GM23248 (cell line): ENCODE measurements at regions not wholly inside any gene's neighbourhood (a gene's known extent, or its start where the extent isn't known, plus 50 kb on each side); places are given as distances from the start of the nearest gene placed in this dataset.

Source experiments
- EZH2 ChIP-seq: fragments of 200-600 bp; sonication (generic); IDR thresholded peaks from 2 replicates; pipeline ENCODE4 v1.6.1; 2018; ENCODE audit warnings: antibody characterized with exemption, mild to moderate bottlenecking; ENCODE audit not compliant: insufficient read depth, poor library complexity, severe bottlenecking
- EZH2phosphoT487 ChIP-seq: fragments of 200-600 bp; sonication (generic); IDR thresholded peaks from 2 replicates; pipeline ENCODE4 v1.6.1; 2018; ENCODE audit warnings: antibody characterized with exemption, moderate library complexity, mild to moderate bottlenecking, low read depth; ENCODE audit not compliant: insufficient read depth

DNA sequence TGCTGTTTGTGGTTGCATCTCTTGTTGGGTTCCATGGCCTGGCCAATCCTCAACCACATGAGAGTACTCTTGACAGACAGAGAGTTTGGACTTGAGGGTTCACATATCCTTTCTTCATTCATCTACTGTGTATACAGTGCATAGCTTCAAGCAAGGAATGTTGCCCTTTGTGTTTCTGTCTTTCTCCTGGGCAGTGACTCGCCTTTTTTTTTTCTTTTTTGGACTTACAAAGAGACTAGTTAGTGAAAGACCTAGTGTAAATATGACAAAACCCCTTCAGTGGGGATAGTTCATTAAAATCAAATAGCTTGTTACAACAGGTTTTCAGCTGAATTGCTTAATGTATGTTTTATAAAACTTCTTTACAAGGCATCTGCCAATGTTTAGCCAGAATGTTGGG is 290.2 kb downstream of the FGFR2 start:
- TF ChIP-seq EZH2phosphoT487 = no peak
- no peak for TF ChIP-seq EZH2
